MV-4-11 (cell line): ENCODE measurements at regions not wholly inside any gene's neighbourhood (a gene's known extent, or its start where the extent isn't known, plus 50 kb on each side); places are given as distances from the start of the nearest gene placed in this dataset.
"Not testable (repeated sequence)": the region's sequence is repeated elsewhere in the genome, so short reads cannot be mapped to it uniquely, and the experiment has no call there.

ENCODE experiments used
- DNase-seq: peaks from one replicate; lab custom pipeline; 2025; lab: John Stamatoyannopoulos, UW

GRCh38 chr4:149870008-149870407 lies 54.4 kb upstream of the IQCM start:
- DNase-seq, result no peak

GRCh38 chr4:149881744-149882143 lies 66.1 kb upstream of the IQCM start:
- no peak for DNase-seq

GRCh38 chr4:149882251-149882650 lies 66.6 kb upstream of the IQCM start:
- no peak for DNase-seq

GRCh38 chr4:149884046-149884445 lies 68.4 kb upstream of the IQCM start:
- DNase-seq, result no peak

GRCh38 chr4:149884529-149885181 lies 69.0 kb upstream of the IQCM start:
- no peak for DNase-seq

- no peak for DNase-seq
These were observed 70.3 kb upstream of the IQCM start for GRCh38 chr4:149885896-149886295.

- peak; percentile 43 for DNase-seq
These were observed 71.3 kb upstream of the IQCM start for GRCh38 chr4:149886786-149887490.

- DNase-seq, result no peak
These were observed 74.3 kb upstream of the IQCM start for GRCh38 chr4:149889991-149890390.

GRCh38 chr4:149890531-149890930 lies 74.9 kb upstream of the IQCM start:
- DNase-seq, result no peak

- DNase-seq, result no peak
These were observed 75.8 kb upstream of the IQCM start for GRCh38 chr4:149891426-149891825.

- peak; percentile 32 for DNase-seq
These were observed 80.8 kb upstream of the IQCM start for GRCh38 chr4:149896432-149896831.

GRCh38 chr4:149897783-149898182 lies 82.1 kb upstream of the IQCM start:
- no peak for DNase-seq

GRCh38 chr4:149901128-149901527 lies 85.5 kb upstream of the IQCM start:
- no peak for DNase-seq

- no peak for DNase-seq
These were observed 86.6 kb upstream of the IQCM start for GRCh38 chr4:149902242-149902641.

- no peak for DNase-seq
These were observed 94.5 kb upstream of the IQCM start for GRCh38 chr4:149910177-149910576.

GRCh38 chr4:149910604-149911350 lies 95.1 kb upstream of the IQCM start:
- DNase-seq, result no peak

- no peak for DNase-seq
These were observed 95.7 kb upstream of the IQCM start for GRCh38 chr4:149911354-149911753.

GRCh38 chr4:149912000-149912399 lies 96.4 kb upstream of the IQCM start:
- no peak for DNase-seq

- peak; percentile 65 for DNase-seq
These were observed 98.8 kb upstream of the IQCM start for GRCh38 chr4:149914119-149915115.

GRCh38 chr4:149915735-149916134 lies 100.1 kb upstream of the IQCM start:
- DNase-seq, result not testable (repeated sequence)

- no peak for DNase-seq
These were observed 108.1 kb upstream of the IQCM start for GRCh38 chr4:149923736-149924135.

GRCh38 chr4:149927514-149927913 lies 111.9 kb upstream of the IQCM start:
- no peak for DNase-seq
